ENCODE measurements at regions not wholly inside any gene's neighbourhood (a gene's known extent, or its start where the extent isn't known, plus 50 kb on each side); places are given as distances from the start of the nearest gene placed in this dataset.
A peak's percentile ranks its signal among the peaks of the same experiment; 100 is the strongest.
"Not testable (repeated sequence)": the region's sequence is repeated elsewhere in the genome, so short reads cannot be mapped to it uniquely, and the experiment has no call there.

DNA sequence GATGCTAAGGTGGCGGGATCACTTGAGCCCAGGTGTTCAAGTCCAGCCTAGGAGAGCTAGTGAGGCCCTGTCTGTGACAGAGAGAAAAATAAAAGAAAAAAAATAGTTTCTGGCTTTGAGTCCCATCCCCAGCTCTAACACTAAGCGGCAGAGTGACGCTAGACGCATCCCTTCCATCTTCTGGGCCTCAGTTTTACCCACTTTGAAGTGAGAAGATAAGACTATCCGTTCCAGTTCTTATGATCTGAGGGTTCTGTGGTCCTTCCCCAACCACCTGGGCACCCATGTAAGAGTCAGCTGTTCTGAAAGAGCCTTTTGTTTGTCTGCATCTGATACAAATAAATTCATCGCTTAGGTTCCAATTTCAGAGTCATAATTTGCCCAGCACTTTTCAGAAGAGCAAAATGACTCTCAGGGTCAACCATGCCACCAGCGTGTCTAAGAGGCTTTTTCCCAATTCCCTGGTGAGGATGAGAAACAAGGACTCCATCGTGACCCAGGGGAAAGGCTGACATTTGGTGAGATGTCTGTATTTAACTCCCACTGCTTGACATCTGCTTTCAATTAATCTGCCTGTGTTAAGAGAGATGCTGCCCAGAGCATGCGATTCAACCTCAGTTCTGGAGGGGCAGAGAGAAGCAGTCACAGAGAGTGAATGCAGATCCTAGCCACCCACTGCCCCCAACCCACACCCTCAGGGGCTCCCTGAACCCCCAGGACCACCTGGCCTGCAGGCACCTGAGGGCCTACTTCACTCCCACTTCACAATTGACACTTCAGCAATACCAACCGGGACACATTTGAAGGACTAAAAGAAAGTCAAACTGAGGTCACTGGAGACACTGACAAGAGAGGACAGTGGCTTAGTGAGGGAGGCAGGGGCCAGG, 131.6 kb upstream of the TOP1 start:
- peak; percentile 7 to 26 for DNase-seq (ENCODE audit: low read depth in 2 of 2)
- TF ChIP-seq CTCF (IDR thresholded peaks at IDR 0.05; ENCODE audit: low read depth, low read length): no peak
- no peak overlapping the region for H3K4me3 ChIP-seq (replicated peaks in 1 of 2; ENCODE audit: low read depth in 2 of 2, low read length in 2 of 2)

DNA sequence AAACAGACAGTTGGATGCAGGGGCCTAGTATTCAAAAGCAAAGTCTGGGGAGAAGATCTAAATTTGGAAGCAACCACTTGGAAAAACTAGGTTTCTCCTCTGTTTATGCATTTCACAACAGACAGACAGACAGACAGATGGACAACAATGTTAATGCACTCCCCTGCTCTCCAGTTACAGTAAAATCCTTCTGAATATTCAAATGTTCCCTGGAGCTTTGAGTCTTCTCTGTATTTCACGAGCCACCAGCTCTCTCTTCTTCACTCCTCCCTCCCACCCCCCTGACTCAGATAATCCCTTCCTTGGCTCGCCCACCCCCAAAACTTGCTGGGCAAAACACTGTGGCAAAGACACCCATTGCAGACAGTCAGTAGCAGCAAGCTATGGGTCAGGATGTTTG, 129.3 kb upstream of the TOP1 start:
- DNase-seq (ENCODE audit: low read depth in 2 of 2): no peak
- TF ChIP-seq CTCF (IDR thresholded peaks at IDR 0.05; ENCODE audit: low read depth, low read length): no peak

DNA sequence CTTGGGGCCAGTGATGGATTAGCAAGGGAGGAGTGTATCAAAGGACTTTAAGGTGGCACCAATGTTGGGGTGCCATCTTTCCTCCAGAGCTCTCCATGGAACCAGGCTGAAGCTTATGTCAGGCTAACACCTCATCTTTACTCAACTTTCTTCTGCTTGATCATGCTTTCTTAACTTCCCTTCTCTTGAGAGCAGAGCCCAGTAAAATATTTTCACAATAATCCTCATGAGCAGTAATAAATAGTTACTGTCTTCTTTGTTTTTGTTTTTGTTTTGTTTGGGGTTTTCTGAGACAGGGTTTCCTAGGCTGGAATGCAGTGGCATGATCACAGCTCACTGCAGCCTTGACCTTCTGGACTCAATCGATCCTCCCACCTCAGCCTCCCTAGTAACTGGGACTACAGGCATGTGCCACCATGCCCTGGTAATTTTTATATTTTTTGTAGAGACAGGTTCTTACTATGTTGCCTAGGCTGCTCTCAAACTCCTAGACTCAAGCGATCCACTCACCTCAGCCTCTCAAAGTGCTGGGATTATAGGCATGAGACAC, 127.9 kb upstream of the TOP1 start:
- DNase-seq (ENCODE audit: low read depth in 2 of 2): no peak
- H3K4me3 ChIP-seq (replicated peaks in 1 of 2; ENCODE audit: low read depth in 2 of 2, low read length in 2 of 2): no peak overlapping the region
- no peak for TF ChIP-seq CTCF (IDR thresholded peaks at IDR 0.05; ENCODE audit: low read depth, low read length)

More for the DNA sequence above, 129.3 kb upstream of the TOP1 start:
- no peak overlapping the region for H3K4me3 ChIP-seq (replicated peaks in 1 of 2; ENCODE audit: low read depth in 2 of 2, low read length in 2 of 2)

- TF ChIP-seq CTCF (IDR thresholded peaks at IDR 0.05; ENCODE audit: low read depth, low read length): no peak
- no peak overlapping the region for H3K4me3 ChIP-seq (replicated peaks in 1 of 2; ENCODE audit: low read depth in 2 of 2, low read length in 2 of 2)
- DNase-seq (ENCODE audit: low read depth in 2 of 2): no peak
These were observed 126.0 kb upstream of the TOP1 start for GRCh38 chr20:40902661-40903060.

DNA sequence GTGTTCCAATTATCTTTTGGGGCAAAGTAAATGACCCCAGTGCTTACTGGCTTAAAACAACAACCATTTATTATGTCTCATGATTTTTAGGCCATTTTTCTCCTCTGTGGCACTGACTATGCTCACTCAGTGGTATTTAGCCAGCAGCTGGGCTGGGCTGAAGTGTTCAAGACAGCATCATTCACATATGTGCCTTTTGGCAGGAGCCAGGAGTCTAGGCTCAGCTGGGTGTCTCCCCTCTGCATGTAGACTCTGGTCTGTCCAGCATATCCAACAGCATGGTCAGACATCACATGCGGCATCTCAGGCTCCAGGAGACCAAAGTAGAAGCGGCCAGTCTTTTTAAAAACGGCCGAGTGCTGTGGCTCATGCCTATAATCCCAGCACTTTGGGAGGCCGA, 120.3 kb upstream of the TOP1 start:
- no peak for DNase-seq (ENCODE audit: low read depth in 2 of 2)
- no peak for TF ChIP-seq CTCF (IDR thresholded peaks at IDR 0.05; ENCODE audit: low read depth, low read length)
- H3K4me3 ChIP-seq (replicated peaks in 1 of 2; ENCODE audit: low read depth in 2 of 2, low read length in 2 of 2): no peak overlapping the region

DNA sequence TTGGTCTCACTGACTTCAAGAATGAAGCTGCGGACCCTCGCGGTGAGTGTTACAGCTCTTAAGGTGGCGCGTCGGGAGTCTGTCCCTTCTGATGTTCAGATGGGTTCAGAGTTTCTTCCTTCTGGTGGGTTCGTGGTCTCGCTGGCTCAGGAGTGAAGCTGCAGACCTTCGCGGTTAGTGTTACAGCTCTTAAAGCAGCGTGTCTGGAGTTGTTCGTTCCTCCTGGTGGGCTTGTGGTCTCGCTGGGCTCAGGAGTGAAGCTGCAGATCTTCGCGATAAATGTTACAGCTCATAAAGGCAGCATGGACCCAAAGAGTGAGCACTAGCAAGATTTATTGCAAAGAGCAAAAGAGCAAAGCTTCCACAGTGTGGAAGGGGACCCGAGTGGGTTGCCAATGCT, 119.1 kb upstream of the TOP1 start:
- DNase-seq (ENCODE audit: low read depth in 2 of 2): not testable (repeated sequence)

GRCh38 chr20:40910436-40910835, 118.2 kb upstream of the TOP1 start:
- DNase-seq (ENCODE audit: low read depth in 2 of 2); H3K4me3 ChIP-seq (replicated peaks in 1 of 2; ENCODE audit: low read depth in 2 of 2, low read length in 2 of 2): not testable (repeated sequence)

More for the DNA sequence above, 119.1 kb upstream of the TOP1 start:
- H3K4me3 ChIP-seq (replicated peaks in 1 of 2; ENCODE audit: low read depth in 2 of 2, low read length in 2 of 2): not testable (repeated sequence)

DNA sequence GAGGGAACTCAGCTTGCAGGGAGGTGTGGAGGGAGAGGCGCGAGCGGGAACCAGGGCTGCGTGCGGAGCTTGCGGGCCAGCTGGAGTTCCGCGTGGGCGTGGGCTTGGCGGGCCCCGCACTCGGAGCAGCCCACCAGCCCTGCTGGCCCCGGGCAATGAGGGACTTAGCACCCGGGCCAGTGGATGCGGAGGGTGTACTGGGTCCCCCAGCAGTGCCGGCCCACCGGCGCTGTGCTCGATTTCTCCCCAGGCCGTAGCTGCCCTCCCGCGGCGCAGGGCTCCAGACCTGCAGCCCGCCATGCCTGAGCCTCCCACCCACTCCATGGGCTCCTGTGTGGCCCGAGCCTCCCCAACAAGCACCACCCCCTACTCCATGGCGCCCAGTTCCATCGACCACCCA, 117.5 kb upstream of the TOP1 start:
- not testable (repeated sequence) for DNase-seq (ENCODE audit: low read depth in 2 of 2); H3K4me3 ChIP-seq (replicated peaks in 1 of 2; ENCODE audit: low read depth in 2 of 2, low read length in 2 of 2)

Measured in cardiac fibroblast (primary cell).